Calu3 (cell line): ENCODE measurements at regions not wholly inside any gene's neighbourhood (a gene's known extent, or its start where the extent isn't known, plus 50 kb on each side); places are given as distances from the start of the nearest gene placed in this dataset.

Source experiments
- BruUV-seq: library from RNA; stranded (reverse); fragments of 400-500 nt; replicated peaks from 2 replicates; lab custom pipeline; 2021; lab: Mats Ljungman, UMichigan
- CTCF ChIA-PET: fragments of 300-600 bp; sonication (Branson Sonifier 250); formaldehyde crosslinking; loops from one replicate; lab custom pipeline; 2022; ENCODE audit warnings: antibody characterized with exemption; lab: Charles Lee
- DNase-seq: peaks from one replicate; pipeline ENCODE4 v3.0.0; 2022
- H3K27ac Mint-ChIP-seq: one replicate; pipeline ENCODE4 v1.8.0; 2022; ENCODE audit warnings: mixed read lengths; ENCODE audit not compliant: unreplicated experiment
- H3K27me3 Mint-ChIP-seq: one replicate; pipeline ENCODE4 v1.8.0; 2022; ENCODE audit warnings: mixed read lengths; ENCODE audit not compliant: unreplicated experiment
- H3K36me3 Mint-ChIP-seq: one replicate; pipeline ENCODE4 v1.8.0; 2022; ENCODE audit warnings: mild to moderate bottlenecking, moderate library complexity, mixed read lengths; ENCODE audit not compliant: insufficient read depth, unreplicated experiment
- H3K4me1 Mint-ChIP-seq: one replicate; pipeline ENCODE4 v1.8.0; 2022; ENCODE audit warnings: mild to moderate bottlenecking, low read depth, mixed read lengths; ENCODE audit not compliant: unreplicated experiment
- H3K4me3 Mint-ChIP-seq: one replicate; pipeline ENCODE4 v1.8.0; 2022; ENCODE audit warnings: mild to moderate bottlenecking, low read depth, moderate library complexity, mixed read lengths; ENCODE audit not compliant: unreplicated experiment
- H3K9me3 Mint-ChIP-seq: one replicate; pipeline ENCODE4 v1.8.0; 2022; ENCODE audit warnings: low read depth, mixed read lengths; ENCODE audit not compliant: unreplicated experiment
- CTCF ChIP-seq: fragments of 200-600 bp; IDR thresholded peaks from one replicate; pipeline ENCODE4 v1.8.0; 2022; ENCODE audit warnings: antibody characterized with exemption; ENCODE audit not compliant: unreplicated experiment
- intact Hi-C: fragments of 100-400 bp; cut with micrococcal nuclease; formaldehyde crosslinking; loops from one replicate; pipeline ENCODE4 v1.10.0; 2022; ENCODE audit not compliant: unreplicated experiment

GRCh38 chr1:209319057-209319432 lies 264.5 kb upstream of the CAMK1G start:
- intact Hi-C loops, result no loop called here
- Mint-ChIP-seq H3K27me3 (peaks cover 26% of the 10 kb centered on the region), H3K36me3 (no peaks in the 10 kb centered on the region), H3K27ac (no peak overlapping the region), H3K9me3 (no peaks in the 10 kb centered on the region), H3K4me3 (no peak overlapping the region), H3K4me1 (no peaks in the 10 kb centered on the region)
- no peak for DNase-seq
- CTCF ChIA-PET, result interaction anchor here (0.7 kb wide), 1 partner anchor 77 kb away, joined by 3 read pairs; no protein-coding TSS in a partner anchor
- no TSS peak for BruUV-seq
- no peak for TF ChIP-seq CTCF

- H3K27ac Mint-ChIP-seq, result no peak overlapping the region
- DNase-seq, result no peak
- no peaks in the 10 kb centered on the region for H3K36me3 Mint-ChIP-seq
- intact Hi-C loops, result no loop called here
- H3K27me3 Mint-ChIP-seq, result peaks cover 21% of the 10 kb centered on the region
- H3K4me3 Mint-ChIP-seq, result no peak overlapping the region
- no TSS peak for BruUV-seq
- CTCF ChIA-PET, result interaction anchor here (0.7 kb wide), 1 partner anchor 77 kb away, joined by 3 read pairs; no protein-coding TSS in a partner anchor
- TF ChIP-seq CTCF, result no peak
- no peaks in the 10 kb centered on the region for H3K4me1 Mint-ChIP-seq
- H3K9me3 Mint-ChIP-seq, result no peaks in the 10 kb centered on the region
Measured at GRCh38 chr1:209319549-209319948, 264.0 kb upstream of the CAMK1G start.

GRCh38 chr1:209323743-209324142 lies 259.8 kb upstream of the CAMK1G start:
- DNase-seq, result no peak
- H3K36me3 Mint-ChIP-seq, result no peaks in the 10 kb centered on the region
- no TSS peak for BruUV-seq
- no peaks in the 10 kb centered on the region for H3K27me3 Mint-ChIP-seq
- peaks cover 7% of the 10 kb centered on the region for H3K4me1 Mint-ChIP-seq
- intact Hi-C loops, result no loop called here
- H3K4me3 Mint-ChIP-seq, result no peak overlapping the region
- CTCF ChIA-PET, result no interaction called here
- TF ChIP-seq CTCF, result no peak
- H3K27ac Mint-ChIP-seq, result no peak overlapping the region
- no peaks in the 10 kb centered on the region for H3K9me3 Mint-ChIP-seq

GRCh38 chr1:209324901-209325871 lies 258.3 kb upstream of the CAMK1G start:
- H3K9me3 Mint-ChIP-seq, result no peaks in the 10 kb centered on the region
- CTCF ChIA-PET, result interaction anchor here (0.7 kb wide), 1 partner anchor 85 kb away, joined by 3 read pairs; no protein-coding TSS in a partner anchor
- peaks cover 7% of the 10 kb centered on the region for H3K4me1 Mint-ChIP-seq
- H3K27ac Mint-ChIP-seq, result no peak overlapping the region
- H3K36me3 Mint-ChIP-seq, result no peaks in the 10 kb centered on the region
- H3K4me3 Mint-ChIP-seq, result no peak overlapping the region
- intact Hi-C loops, result no loop called here
- TF ChIP-seq CTCF, result no peak
- peaks cover 8% of the 10 kb centered on the region for H3K27me3 Mint-ChIP-seq
- no TSS peak for BruUV-seq
- DNase-seq, result no peak
